SK-N-MC (cell line): ENCODE measurements at regions not wholly inside any gene's neighbourhood (a gene's known extent, or its start where the extent isn't known, plus 50 kb on each side); places are given as distances from the start of the nearest gene placed in this dataset.

Experiments used
- EZH2 ChIP-seq: fragments of 200-600 bp; sonication (generic); IDR thresholded peaks from one replicate; pipeline ENCODE4 v1.6.1; 2017; ENCODE audit warnings: antibody characterized with exemption
- FOXP2 ChIP-seq: optimal IDR thresholded peaks from 2 replicates; pipeline ENCODE3; 2011; ENCODE audit warnings: mild to moderate bottlenecking, moderate library complexity; ENCODE audit not compliant: insufficient read depth; ENCODE audit errors: extremely low read length, control extremely low read depth
- POLR2AphosphoS5 ChIP-seq: IDR thresholded peaks from 2 replicates; pipeline ENCODE4 v1.6.1; 2012; ENCODE audit warnings: mild to moderate bottlenecking, low read depth, low read length, borderline replicate concordance

DNA sequence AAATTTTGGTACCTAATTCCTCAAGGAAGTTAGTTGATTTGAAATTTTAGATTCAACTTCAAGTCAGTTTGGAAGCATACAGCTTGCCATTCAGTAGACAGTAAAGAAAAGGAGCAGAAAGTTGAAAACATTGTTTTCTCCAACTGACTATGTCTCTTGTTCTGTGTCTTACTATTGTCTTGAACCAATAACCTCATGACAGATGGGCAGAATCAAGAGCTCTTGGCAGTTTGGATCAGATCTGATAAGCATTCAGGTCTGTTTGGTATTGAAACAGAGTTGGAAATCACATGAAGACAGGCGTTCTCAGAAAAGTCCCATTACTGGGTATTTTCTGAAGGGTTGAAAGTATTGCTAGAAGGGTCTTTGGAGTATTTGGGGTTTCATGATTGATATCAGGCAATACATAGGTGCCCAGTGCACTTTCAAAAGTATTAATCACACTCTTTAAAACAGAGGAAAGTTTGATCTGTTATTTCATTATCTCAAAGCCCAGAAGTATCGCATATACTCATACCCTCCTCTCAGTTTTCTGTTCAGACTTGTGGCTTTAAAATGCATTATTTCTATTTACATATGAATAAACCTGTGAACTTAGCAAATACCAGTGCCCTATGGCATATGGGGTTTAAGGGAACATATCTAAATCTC lies 428.4 kb upstream of the ZEB2 start:
- TF ChIP-seq POLR2AphosphoS5 (no peak), EZH2 (no peak), FOXP2 (no peak)
